ENCODE measurements at regions not wholly inside any gene's neighbourhood (a gene's known extent, or its start where the extent isn't known, plus 50 kb on each side); places are given as distances from the start of the nearest gene placed in this dataset.

GRCh38 chr13:48885027-48885395 is 90.7 kb upstream of the FNDC3A start:
- H3K27ac Mint-ChIP-seq, result no peak overlapping the region
- H3K36me3 Mint-ChIP-seq (ENCODE audit: low read depth), result peaks cover 4% of the 10 kb centered on the region
- H3K9me3 Mint-ChIP-seq, result peaks cover 4% of the 10 kb centered on the region
- peaks cover 38% of the 10 kb centered on the region for H3K4me1 Mint-ChIP-seq (ENCODE audit: low read depth)
- H3K4me3 Mint-ChIP-seq (ENCODE audit: low read depth), result no peak overlapping the region
- no peaks in the 10 kb centered on the region for H3K27me3 Mint-ChIP-seq (ENCODE audit: low read depth)
- intact Hi-C loops (cut with micrococcal nuclease), result loop anchor here (2.0 to 10.0 kb wide), 4 partner anchors 80 to 360 kb away; partner anchors contain the start of gene CDADC1
- DNase-seq (ENCODE audit: low spot score), result no peak

GRCh38 chr13:48888613-48889012 is 87.1 kb upstream of the FNDC3A start:
- no peak overlapping the region for H3K4me3 Mint-ChIP-seq (ENCODE audit: low read depth)
- no peaks in the 10 kb centered on the region for H3K27me3 Mint-ChIP-seq (ENCODE audit: low read depth)
- no peaks in the 10 kb centered on the region for H3K36me3 Mint-ChIP-seq (ENCODE audit: low read depth)
- intact Hi-C loops (cut with micrococcal nuclease), result loop anchor here (10.0 kb wide), 1 partner anchor 356 kb away; the partner anchor contains the start of gene CDADC1
- H3K4me1 Mint-ChIP-seq (ENCODE audit: low read depth), result peaks cover 35% of the 10 kb centered on the region
- no peaks in the 10 kb centered on the region for H3K9me3 Mint-ChIP-seq
- no peak overlapping the region for H3K27ac Mint-ChIP-seq
- DNase-seq (ENCODE audit: low spot score), result no peak

- Mint-ChIP-seq H3K27ac (no peak overlapping the region), H3K36me3 (ENCODE audit: low read depth) (no peaks in the 10 kb centered on the region), H3K9me3 (no peaks in the 10 kb centered on the region), H3K4me3 (ENCODE audit: low read depth) (no peak overlapping the region), H3K27me3 (ENCODE audit: low read depth) (no peaks in the 10 kb centered on the region), H3K4me1 (ENCODE audit: low read depth) (peaks cover 22% of the 10 kb centered on the region)
- no peak for DNase-seq (ENCODE audit: low spot score)
- intact Hi-C loops (cut with micrococcal nuclease), result loop anchor here (5.0 kb wide), 1 partner anchor 38 kb away; no protein-coding TSS in a partner anchor
Measured at GRCh38 chr13:48890391-48890790, 85.3 kb upstream of the FNDC3A start.

- DNase-seq (ENCODE audit: low spot score), result no peak
- intact Hi-C loops (cut with micrococcal nuclease), result loop anchor here (5.0 kb wide), 1 partner anchor 39 kb away; no protein-coding TSS in a partner anchor
- Mint-ChIP-seq H3K27ac (no peak overlapping the region), H3K36me3 (ENCODE audit: low read depth) (no peaks in the 10 kb centered on the region), H3K9me3 (no peaks in the 10 kb centered on the region), H3K27me3 (ENCODE audit: low read depth) (no peaks in the 10 kb centered on the region), H3K4me1 (ENCODE audit: low read depth) (peaks cover 19% of the 10 kb centered on the region), H3K4me3 (ENCODE audit: low read depth) (no peak overlapping the region)
Measured at GRCh38 chr13:48891586-48891985, 84.1 kb upstream of the FNDC3A start.

GRCh38 chr13:48892053-48892687 is 83.5 kb upstream of the FNDC3A start:
- H3K27me3 Mint-ChIP-seq (ENCODE audit: low read depth), result no peaks in the 10 kb centered on the region
- peaks cover 19% of the 10 kb centered on the region for H3K4me1 Mint-ChIP-seq (ENCODE audit: low read depth)
- H3K4me3 Mint-ChIP-seq (ENCODE audit: low read depth), result no peak overlapping the region
- no peak overlapping the region for H3K27ac Mint-ChIP-seq
- H3K36me3 Mint-ChIP-seq (ENCODE audit: low read depth), result no peaks in the 10 kb centered on the region
- intact Hi-C loops (cut with micrococcal nuclease), result loop anchor here (1.0 to 5.0 kb wide), 5 partner anchors 8 to 143 kb away; no protein-coding TSS in a partner anchor
- DNase-seq (ENCODE audit: low spot score), result no peak
- no peaks in the 10 kb centered on the region for H3K9me3 Mint-ChIP-seq

GRCh38 chr13:48892688-48893075 is 83.0 kb upstream of the FNDC3A start:
- H3K4me3 Mint-ChIP-seq (ENCODE audit: low read depth), result no peak overlapping the region
- no peak overlapping the region for H3K27ac Mint-ChIP-seq
- peaks cover 17% of the 10 kb centered on the region for H3K4me1 Mint-ChIP-seq (ENCODE audit: low read depth)
- no peak for DNase-seq (ENCODE audit: low spot score)
- H3K36me3 Mint-ChIP-seq (ENCODE audit: low read depth), result no peaks in the 10 kb centered on the region
- intact Hi-C loops (cut with micrococcal nuclease), result loop anchor here (1.0 to 5.0 kb wide), 5 partner anchors 8 to 143 kb away; no protein-coding TSS in a partner anchor
- H3K27me3 Mint-ChIP-seq (ENCODE audit: low read depth), result peaks cover under 1% of the 10 kb centered on the region
- H3K9me3 Mint-ChIP-seq, result peaks cover 1% of the 10 kb centered on the region

- DNase-seq (ENCODE audit: low spot score), result no peak
- peaks cover 16% of the 10 kb centered on the region for H3K4me1 Mint-ChIP-seq (ENCODE audit: low read depth)
- H3K27ac Mint-ChIP-seq, result no peak overlapping the region
- intact Hi-C loops (cut with micrococcal nuclease), result no loop called here
- peaks cover 8% of the 10 kb centered on the region for H3K9me3 Mint-ChIP-seq
- H3K36me3 Mint-ChIP-seq (ENCODE audit: low read depth), result no peaks in the 10 kb centered on the region
- H3K27me3 Mint-ChIP-seq (ENCODE audit: low read depth), result peaks cover 26% of the 10 kb centered on the region
- H3K4me3 Mint-ChIP-seq (ENCODE audit: low read depth), result no peak overlapping the region
Measured at GRCh38 chr13:48896312-48896711, 79.4 kb upstream of the FNDC3A start.

- H3K4me3 Mint-ChIP-seq (ENCODE audit: low read depth), result no peak overlapping the region
- no peaks in the 10 kb centered on the region for H3K4me1 Mint-ChIP-seq (ENCODE audit: low read depth)
- DNase-seq (ENCODE audit: low spot score), result no peak
- H3K36me3 Mint-ChIP-seq (ENCODE audit: low read depth), result no peaks in the 10 kb centered on the region
- H3K9me3 Mint-ChIP-seq, result peaks cover 8% of the 10 kb centered on the region
- peaks cover 42% of the 10 kb centered on the region for H3K27me3 Mint-ChIP-seq (ENCODE audit: low read depth)
- intact Hi-C loops (cut with micrococcal nuclease), result no loop called here
- no peak overlapping the region for H3K27ac Mint-ChIP-seq
Measured at GRCh38 chr13:48901781-48902180, 73.9 kb upstream of the FNDC3A start.

GRCh38 chr13:48902368-48902767 is 73.3 kb upstream of the FNDC3A start:
- peaks cover 46% of the 10 kb centered on the region for H3K27me3 Mint-ChIP-seq (ENCODE audit: low read depth)
- H3K9me3 Mint-ChIP-seq, result peaks cover 11% of the 10 kb centered on the region
- no peaks in the 10 kb centered on the region for H3K4me1 Mint-ChIP-seq (ENCODE audit: low read depth)
- H3K27ac Mint-ChIP-seq, result no peak overlapping the region
- DNase-seq (ENCODE audit: low spot score), result no peak
- H3K4me3 Mint-ChIP-seq (ENCODE audit: low read depth), result no peak overlapping the region
- intact Hi-C loops (cut with micrococcal nuclease), result no loop called here
- H3K36me3 Mint-ChIP-seq (ENCODE audit: low read depth), result no peaks in the 10 kb centered on the region

- no peak for DNase-seq (ENCODE audit: low spot score)
- intact Hi-C loops (cut with micrococcal nuclease), result no loop called here
- Mint-ChIP-seq H3K4me3 (ENCODE audit: low read depth) (no peak overlapping the region), H3K27ac (no peak overlapping the region), H3K4me1 (ENCODE audit: low read depth) (no peaks in the 10 kb centered on the region), H3K27me3 (ENCODE audit: low read depth) (peaks cover 32% of the 10 kb centered on the region), H3K36me3 (ENCODE audit: low read depth) (no peaks in the 10 kb centered on the region), H3K9me3 (peaks cover 5% of the 10 kb centered on the region)
Measured at GRCh38 chr13:48904668-48905290, 70.9 kb upstream of the FNDC3A start.

GRCh38 chr13:48906200-48906599 is 69.5 kb upstream of the FNDC3A start:
- no peak for DNase-seq (ENCODE audit: low spot score)
- Mint-ChIP-seq H3K36me3 (ENCODE audit: low read depth) (no peaks in the 10 kb centered on the region), H3K4me3 (ENCODE audit: low read depth) (no peak overlapping the region), H3K27ac (no peak overlapping the region), H3K27me3 (ENCODE audit: low read depth) (peaks cover 24% of the 10 kb centered on the region), H3K9me3 (peaks cover 5% of the 10 kb centered on the region), H3K4me1 (ENCODE audit: low read depth) (no peaks in the 10 kb centered on the region)
- intact Hi-C loops (cut with micrococcal nuclease), result no loop called here

- intact Hi-C loops (cut with micrococcal nuclease), result no loop called here
Measured at GRCh38 chr13:48908381-48909055, 67.2 kb upstream of the FNDC3A start.

GRCh38 chr13:48909056-48909389 is 66.7 kb upstream of the FNDC3A start:
- peaks cover 9% of the 10 kb centered on the region for H3K27me3 Mint-ChIP-seq (ENCODE audit: low read depth)

More at GRCh38 chr13:48908381-48909055, 67.2 kb upstream of the FNDC3A start:
- no peak for DNase-seq (ENCODE audit: low spot score)
- Mint-ChIP-seq H3K9me3 (peaks cover 5% of the 10 kb centered on the region), H3K4me3 (ENCODE audit: low read depth) (no peak overlapping the region), H3K27ac (no peak overlapping the region), H3K27me3 (ENCODE audit: low read depth) (peaks cover 11% of the 10 kb centered on the region), H3K4me1 (ENCODE audit: low read depth) (no peaks in the 10 kb centered on the region), H3K36me3 (ENCODE audit: low read depth) (no peaks in the 10 kb centered on the region)

More at GRCh38 chr13:48909056-48909389, 66.7 kb upstream of the FNDC3A start:
- H3K4me3 Mint-ChIP-seq (ENCODE audit: low read depth), result no peak overlapping the region
- no peaks in the 10 kb centered on the region for H3K4me1 Mint-ChIP-seq (ENCODE audit: low read depth)
- H3K36me3 Mint-ChIP-seq (ENCODE audit: low read depth), result no peaks in the 10 kb centered on the region
- DNase-seq (ENCODE audit: low spot score), result no peak
- no peak overlapping the region for H3K27ac Mint-ChIP-seq
- intact Hi-C loops (cut with micrococcal nuclease), result no loop called here
- H3K9me3 Mint-ChIP-seq, result peaks cover 5% of the 10 kb centered on the region
